GM12873 (cell line): ENCODE measurements at regions not wholly inside any gene's neighbourhood (a gene's known extent, or its start where the extent isn't known, plus 50 kb on each side); places are given as distances from the start of the nearest gene placed in this dataset.

Experiments used
- TF ChIP-seq, protein P1 (sequence below): IDR thresholded peaks from 2 replicates; pipeline ENCODE4 v1.5.1; 2012; ENCODE audit warnings: low read depth, mild to moderate bottlenecking, moderate library complexity, low read length, control low read depth; ENCODE audit not compliant: insufficient read depth; ENCODE audit errors: missing control alignments

DNA sequence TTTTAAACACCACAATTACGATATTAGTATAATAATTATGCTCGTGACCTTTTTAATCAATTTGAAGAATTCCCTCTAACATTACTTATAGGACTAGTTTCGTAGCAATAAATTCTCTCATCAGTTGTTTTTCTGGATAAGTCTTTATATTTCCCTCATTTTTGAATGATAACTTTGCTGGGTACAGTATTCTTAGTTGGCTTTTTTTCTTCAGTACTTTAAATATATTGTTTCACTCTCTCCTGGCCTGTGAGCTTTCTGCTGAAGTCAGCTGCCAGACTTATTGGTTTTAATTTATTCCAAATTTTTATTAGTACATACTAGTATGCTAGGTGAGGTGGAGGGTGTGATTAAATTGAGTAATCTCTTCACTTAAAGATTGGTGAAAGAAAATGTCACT lies 123.8 kb upstream of the CNTNAP5 start:
- TF ChIP-seq, protein P1, sequence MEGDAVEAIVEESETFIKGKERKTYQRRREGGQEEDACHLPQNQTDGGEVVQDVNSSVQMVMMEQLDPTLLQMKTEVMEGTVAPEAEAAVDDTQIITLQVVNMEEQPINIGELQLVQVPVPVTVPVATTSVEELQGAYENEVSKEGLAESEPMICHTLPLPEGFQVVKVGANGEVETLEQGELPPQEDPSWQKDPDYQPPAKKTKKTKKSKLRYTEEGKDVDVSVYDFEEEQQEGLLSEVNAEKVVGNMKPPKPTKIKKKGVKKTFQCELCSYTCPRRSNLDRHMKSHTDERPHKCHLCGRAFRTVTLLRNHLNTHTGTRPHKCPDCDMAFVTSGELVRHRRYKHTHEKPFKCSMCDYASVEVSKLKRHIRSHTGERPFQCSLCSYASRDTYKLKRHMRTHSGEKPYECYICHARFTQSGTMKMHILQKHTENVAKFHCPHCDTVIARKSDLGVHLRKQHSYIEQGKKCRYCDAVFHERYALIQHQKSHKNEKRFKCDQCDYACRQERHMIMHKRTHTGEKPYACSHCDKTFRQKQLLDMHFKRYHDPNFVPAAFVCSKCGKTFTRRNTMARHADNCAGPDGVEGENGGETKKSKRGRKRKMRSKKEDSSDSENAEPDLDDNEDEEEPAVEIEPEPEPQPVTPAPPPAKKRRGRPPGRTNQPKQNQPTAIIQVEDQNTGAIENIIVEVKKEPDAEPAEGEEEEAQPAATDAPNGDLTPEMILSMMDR: no peak

DNA sequence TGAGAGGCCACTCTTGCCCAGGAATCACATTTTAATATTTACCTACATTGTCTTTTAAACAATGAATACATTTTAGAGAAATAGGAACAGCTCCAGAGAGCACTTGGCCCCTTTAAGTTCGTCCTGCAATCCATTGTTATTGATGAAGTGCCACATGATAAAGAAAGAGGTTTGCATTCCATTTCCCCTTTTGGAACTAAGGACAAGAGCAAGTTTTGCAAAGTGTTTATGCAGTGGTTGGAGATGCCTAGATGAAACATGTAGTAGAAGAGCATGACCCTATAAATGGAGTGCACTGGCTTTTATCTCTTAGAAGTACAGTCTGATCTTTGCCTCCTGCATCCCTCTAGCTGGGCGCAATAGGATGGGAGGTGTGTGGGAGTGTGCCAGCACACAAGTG lies 118.7 kb upstream of the CNTNAP5 start:
- TF ChIP-seq, protein P1: no peak

DNA sequence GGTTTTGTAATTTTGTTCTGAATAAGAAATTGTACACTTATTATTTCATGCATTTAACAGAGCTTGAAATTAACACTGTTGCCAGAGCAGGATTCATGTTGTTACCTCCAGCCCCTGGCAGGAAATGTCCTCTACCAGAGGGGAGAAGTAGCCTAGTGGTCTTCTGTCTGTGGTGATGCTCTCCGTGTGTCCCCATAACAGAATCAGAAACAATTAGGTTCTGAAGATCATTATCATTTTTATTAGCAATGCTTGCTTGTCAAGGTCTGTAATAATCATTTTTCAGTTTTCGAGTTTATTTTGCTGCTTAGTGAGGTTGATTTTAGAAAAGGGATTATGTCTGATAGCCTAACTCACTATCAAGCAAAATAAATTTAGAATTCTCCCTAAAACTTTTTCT lies 116.6 kb upstream of the CNTNAP5 start:
- TF ChIP-seq, protein P1: no peak

DNA sequence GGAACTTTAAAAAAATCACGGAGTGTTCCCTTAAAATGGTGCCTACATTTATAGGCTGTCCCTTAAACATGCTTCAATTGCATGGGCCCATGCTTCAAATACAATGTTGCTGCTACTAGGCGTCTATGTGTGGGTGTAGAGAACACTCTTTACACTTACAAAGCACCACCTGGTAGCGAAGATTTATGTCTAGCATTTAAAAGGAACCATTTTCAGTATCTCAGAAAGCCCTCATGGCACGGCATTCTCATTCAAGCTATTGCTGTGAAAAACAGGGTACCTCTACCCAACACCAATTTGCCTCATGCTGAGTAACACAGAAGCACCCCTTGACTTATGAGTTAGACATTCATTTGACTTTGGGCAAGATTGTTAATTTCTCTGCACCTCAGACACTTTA lies 112.9 kb upstream of the CNTNAP5 start:
- TF ChIP-seq, protein P1: no peak

DNA sequence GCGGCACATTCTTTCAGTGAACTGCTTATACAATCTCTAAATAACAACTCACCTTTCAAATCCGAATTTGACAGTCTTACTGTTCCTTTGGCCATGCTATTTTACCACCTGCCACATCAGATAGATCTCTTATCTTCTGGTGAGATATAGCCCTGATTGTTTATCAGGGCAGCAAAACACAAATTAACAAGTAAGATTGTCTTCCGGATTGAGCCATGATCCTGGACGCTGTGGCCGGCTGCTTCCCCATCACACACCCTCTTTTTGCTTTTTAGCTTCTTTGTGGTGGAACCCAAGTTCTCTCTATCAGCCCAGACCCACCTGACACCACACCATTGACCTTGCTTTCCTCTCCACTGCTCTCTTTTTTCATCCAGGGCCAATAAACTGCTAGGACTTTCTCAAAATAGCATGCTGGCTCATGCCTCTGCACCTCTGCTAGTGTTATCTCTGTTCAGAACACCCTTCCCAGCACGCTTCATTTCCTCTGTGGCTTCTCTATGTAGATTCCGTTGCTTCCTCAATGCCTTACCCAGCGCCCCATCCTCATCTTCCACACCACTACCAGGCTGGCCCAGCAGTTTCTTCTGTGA lies 111.8 kb upstream of the CNTNAP5 start:
- TF ChIP-seq, protein P1: no peak

DNA sequence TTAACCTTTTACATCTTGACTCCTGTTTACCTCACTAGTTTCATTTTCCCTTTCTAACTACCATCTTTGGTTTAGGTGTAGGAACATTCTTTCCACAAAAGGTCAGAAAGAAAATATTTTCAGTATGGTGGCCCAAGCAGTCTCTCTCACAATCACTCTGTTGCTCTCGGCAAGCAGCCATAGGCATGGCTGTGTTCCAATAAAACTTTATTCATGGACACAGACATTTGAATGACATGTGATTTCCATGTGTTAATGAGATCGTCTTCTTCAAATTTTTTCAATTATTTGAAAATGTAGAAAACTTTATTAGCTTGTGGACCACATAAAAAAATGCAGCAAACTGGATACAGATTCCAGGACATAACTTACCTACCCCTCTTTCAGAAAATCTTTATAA lies 109.7 kb upstream of the CNTNAP5 start:
- TF ChIP-seq, protein P1: no peak

DNA sequence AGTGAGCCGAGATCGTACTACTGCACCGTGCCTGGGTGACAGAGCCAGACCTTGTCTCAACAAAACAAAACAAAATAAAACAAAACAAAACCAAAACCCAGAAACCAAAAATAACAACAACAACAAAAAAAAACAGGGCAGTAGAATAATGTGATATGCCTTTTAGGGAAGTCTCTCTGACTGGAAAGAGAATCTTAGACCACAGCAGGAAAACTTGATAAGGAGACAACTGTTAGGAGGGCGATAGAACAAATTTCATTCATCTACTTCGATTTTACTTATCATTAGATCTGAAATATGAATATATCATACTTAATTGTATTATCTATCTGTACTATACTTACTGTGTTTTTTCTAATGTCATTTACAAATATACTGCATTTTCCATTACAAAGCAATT lies 109.0 kb upstream of the CNTNAP5 start:
- TF ChIP-seq, protein P1: no peak
